B cell (primary cell): ENCODE measurements at regions not wholly inside any gene's neighbourhood (a gene's known extent, or its start where the extent isn't known, plus 50 kb on each side); places are given as distances from the start of the nearest gene placed in this dataset.

Experiments used
- ATAC-seq: fragments of 200-7000 bp; cut with Tn5 transposase; one replicate; pipeline ENCODE4 v1.10.0; 2021; ENCODE audit warnings: low read depth, mild to moderate bottlenecking, moderate number of reproducible peaks, moderate library complexity
- CTCF ChIA-PET: fragments of 350-600 bp; sonication (Branson Sonifier 250); formaldehyde crosslinking; loops from one replicate; lab custom pipeline; 2021; ENCODE audit warnings: antibody characterized with exemption, inconsistent platforms; lab: Charles Lee
- POLR2A ChIA-PET: fragments of 350-600 bp; sonication (Branson Sonifier 250); formaldehyde crosslinking; loops from one replicate; lab custom pipeline; 2021; ENCODE audit warnings: antibody characterized with exemption; lab: Charles Lee
- DNase-seq: peaks from one replicate; pipeline ENCODE4 v3.0.0; 2013
- H2AFZ ChIP-seq: 2 replicates; pipeline ENCODE4 v1.6.1; 2012; ENCODE audit warnings: mild to moderate bottlenecking, low read depth, low read length; ENCODE audit not compliant: insufficient read depth, poor library complexity, severe bottlenecking
- H3K27ac ChIP-seq, 2 donors: 1 replicate in 1 of 2; 2 replicates in 1 of 2; pipeline ENCODE4 v1.5.1; 2012 to 2013; ENCODE audit warnings: low read length in 2 of 2, mild to moderate bottlenecking in 2 of 2, moderate library complexity in 1 of 2
- H3K27me3 ChIP-seq, 4 experiments: fragments of 200-600 bp in 1 of 4; sonication (generic) in 1 of 4; replicated peaks in 1 of 4; 1 replicate in 2 of 4; 2 replicates in 2 of 4; pipeline versions ENCODE4 v1.6.1 to v1.7.0; 2013 to 2016; ENCODE audit warnings: low read length in 3 of 4, mild to moderate bottlenecking in 2 of 4, mixed read lengths in 1 of 4, moderate library complexity in 1 of 4; ENCODE audit not compliant: insufficient read depth in 4 of 4, control insufficient read depth in 3 of 4; ENCODE audit errors: control extremely low read depth in 1 of 4
- H3K36me3 ChIP-seq, 2 experiments: replicated peaks in 1 of 2; 1 replicate in 1 of 2; 2 replicates in 1 of 2; pipeline versions ENCODE4 v1.6.1 to v1.7.1; 2013; ENCODE audit warnings: low read length in 1 of 2; ENCODE audit not compliant: insufficient read depth in 2 of 2, control insufficient read depth in 1 of 2; ENCODE audit errors: control extremely low read depth in 1 of 2, extremely low read depth in 1 of 2
- H3K4me1 ChIP-seq, 2 donors: fragments of 200-600 bp in 1 of 2; sonication (generic) in 1 of 2; 1 replicate in 1 of 2; 2 replicates in 1 of 2; pipeline versions ENCODE4 v1.5.1 to v1.6.1; 2013 to 2017; ENCODE audit warnings: low read length in 2 of 2; ENCODE audit not compliant: control insufficient read depth in 2 of 2, insufficient read depth in 2 of 2
- H3K4me2 ChIP-seq: replicated peaks from 2 replicates; pipeline ENCODE3; 2012; ENCODE audit warnings: mild to moderate bottlenecking, low read depth, low read length; ENCODE audit not compliant: poor library complexity, severe bottlenecking
- H3K4me3 ChIP-seq, 5 experiments: fragments of 200-600 bp in 1 of 5; sonication (generic) in 1 of 5; 1 replicate in 3 of 5; 2 replicates in 2 of 5; pipeline versions ENCODE4 v1.5.1 to v1.7.0; 2011 to 2016; ENCODE audit warnings: low read length in 4 of 5, mild to moderate bottlenecking in 4 of 5, low read depth in 2 of 5, control low read depth in 1 of 5, moderate library complexity in 1 of 5; ENCODE audit not compliant: insufficient read depth in 1 of 5; ENCODE audit errors: control extremely low read depth in 1 of 5, extremely low read depth in 1 of 5
- H3K79me2 ChIP-seq: fragments of 200-600 bp; sonication (generic); one replicate; pipeline ENCODE4 v1.6.0; 2016; ENCODE audit warnings: low read length; ENCODE audit not compliant: control insufficient read depth, insufficient read depth
- H3K9ac ChIP-seq: fragments of 200-600 bp; sonication (generic); 2 replicates; pipeline ENCODE4 v1.6.1; 2017; ENCODE audit warnings: mild to moderate bottlenecking, low read length, moderate library complexity
- H3K9me3 ChIP-seq, 3 donors: one replicate each; pipeline versions ENCODE4 v1.6.1 to v1.7.1; 2013; ENCODE audit warnings: low read length in 2 of 3; ENCODE audit not compliant: control insufficient read depth in 2 of 3, insufficient read depth in 1 of 3; ENCODE audit errors: control extremely low read depth in 1 of 3
- H4K20me1 ChIP-seq: 2 replicates; pipeline ENCODE4 v1.6.0; 2012; ENCODE audit warnings: mild to moderate bottlenecking, low read length; ENCODE audit not compliant: insufficient read depth, control insufficient read depth, poor library complexity, severe bottlenecking
- H3K27ac Mint-ChIP-seq: one replicate; pipeline ENCODE4 v1.8.0; 2021; ENCODE audit warnings: mixed read lengths
- H3K27me3 Mint-ChIP-seq: one replicate; pipeline ENCODE4 v1.8.0; 2021; ENCODE audit warnings: mixed read lengths
- H3K4me1 Mint-ChIP-seq: one replicate; pipeline ENCODE4 v1.8.0; 2021; ENCODE audit warnings: mixed read lengths
- H3K4me3 Mint-ChIP-seq: one replicate; pipeline ENCODE4 v1.8.0; 2021; ENCODE audit warnings: mixed read lengths
- H3K9me3 Mint-ChIP-seq: one replicate; pipeline ENCODE4 v1.8.0; 2022; ENCODE audit warnings: mixed read lengths; ENCODE audit not compliant: insufficient read depth
- CTCF ChIP-seq: fragments of 200-600 bp; IDR thresholded peaks from one replicate; pipeline ENCODE4 v1.8.0; 2022; ENCODE audit warnings: antibody characterized with exemption, mild to moderate bottlenecking
- EZH2 ChIP-seq: IDR thresholded peaks from 2 replicates; pipeline ENCODE4 v1.6.1; 2012; ENCODE audit warnings: borderline replicate concordance, low read depth, mild to moderate bottlenecking, moderate library complexity, low read length; ENCODE audit not compliant: insufficient read depth, poor library complexity, severe bottlenecking
- WGBS: methylation state at CpG from one replicate; pipeline ENCODE4 v1.1.5; 2013; ENCODE audit warnings: missing lambda C conversion rate; ENCODE audit not compliant: insufficient coverage; 5-methylcytosine and 5-hydroxymethylcytosine counted together
- intact Hi-C: fragments of 100-400 bp; cut with micrococcal nuclease; formaldehyde crosslinking; loops from one replicate; pipeline ENCODE4 v1.10.0; 2022

GRCh38 chr1:83813576-83813975, 185.4 kb downstream of the TTLL7 start:
- peaks cover 0 to 2% (median 0%) of the 10 kb centered on the region in 3 donors for H3K9me3 ChIP-seq
- no peaks in the 10 kb centered on the region for H3K4me1 ChIP-seq
- H3K27ac Mint-ChIP-seq: no peak overlapping the region
- H3K4me3 ChIP-seq: no peak overlapping the region
- no peaks in the 10 kb centered on the region for H3K27me3 ChIP-seq
- H3K79me2 ChIP-seq: no peaks in the 10 kb centered on the region
- ChIA-PET POLR2A (no interaction called here), CTCF (interaction anchor here (0.7 kb wide), 1 partner anchor 10 kb away, joined by 3 read pairs; no protein-coding TSS in a partner anchor)
- no peak overlapping the region for H2AFZ ChIP-seq
- H3K27ac ChIP-seq: no peak overlapping the region
- WGBS: 100% methylated on average over 3 of the region's 4 CpGs
- no peaks in the 10 kb centered on the region for H3K36me3 ChIP-seq
- intact Hi-C loops: no loop called here
- H3K9me3 Mint-ChIP-seq: peaks cover 2% of the 10 kb centered on the region
- H3K4me3 Mint-ChIP-seq: no peak overlapping the region
- no peak for DNase-seq
- no peak for ATAC-seq
- H3K9ac ChIP-seq: no peak overlapping the region
- H3K4me2 ChIP-seq: no peak overlapping the region
- no peaks in the 10 kb centered on the region for H3K27me3 Mint-ChIP-seq
- no peak for TF ChIP-seq CTCF
- TF ChIP-seq EZH2: no peak
- H4K20me1 ChIP-seq: no peaks in the 10 kb centered on the region
- H3K4me1 Mint-ChIP-seq: peaks cover 5% of the 10 kb centered on the region

- H3K27me3 Mint-ChIP-seq: no peaks in the 10 kb centered on the region
- WGBS: no CpG with 5 or more reads among the region's 4 CpGs
- POLR2A ChIA-PET: no interaction called here
Measured at GRCh38 chr1:83810144-83810543, 188.8 kb downstream of the TTLL7 start.

More at GRCh38 chr1:83810144-83810543, 188.8 kb downstream of the TTLL7 start:
- CTCF ChIA-PET: no interaction called here
- Histone ChIP-seq H2AFZ (no peak overlapping the region), H3K27me3 (no peaks in the 10 kb centered on the region), H3K9ac (no peak overlapping the region), H3K79me2 (no peaks in the 10 kb centered on the region), H4K20me1 (no peaks in the 10 kb centered on the region), H3K27ac (no peak overlapping the region), H3K4me2 (no peak overlapping the region), H3K36me3 (no peaks in the 10 kb centered on the region), H3K4me1 (no peaks in the 10 kb centered on the region), H3K4me3 (no peak overlapping the region), H3K9me3 (no peaks in the 10 kb centered on the region)
- Mint-ChIP-seq H3K4me3 (no peak overlapping the region), H3K27ac (no peak overlapping the region), H3K9me3 (no peaks in the 10 kb centered on the region), H3K4me1 (no peaks in the 10 kb centered on the region)
- DNase-seq (no peak), ATAC-seq (no peak)
- TF ChIP-seq CTCF: no peak
- no peak for TF ChIP-seq EZH2
- intact Hi-C loops: no loop called here
